ENCODE measurements at regions not wholly inside any gene's neighbourhood (a gene's known extent, or its start where the extent isn't known, plus 50 kb on each side); places are given as distances from the start of the nearest gene placed in this dataset.

DNA sequence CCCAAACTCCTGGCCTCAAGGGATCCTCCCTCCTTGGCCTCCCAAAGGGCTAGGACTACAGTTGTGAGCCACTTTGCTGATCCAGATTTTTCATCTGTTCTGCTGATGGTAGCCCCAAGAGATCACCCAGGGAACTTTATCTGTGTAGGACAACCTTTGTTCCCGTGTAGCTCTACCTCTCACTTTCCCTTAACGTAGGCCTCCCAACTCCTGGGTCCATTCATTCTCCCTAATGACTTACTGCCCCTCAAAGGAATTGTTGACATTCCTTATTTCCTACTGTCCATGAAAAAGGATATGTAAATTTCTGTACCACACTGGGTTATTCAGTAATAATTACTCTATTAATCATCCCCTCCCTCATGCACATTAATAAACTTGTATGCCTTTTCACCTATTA is 51.0 kb upstream of the PHF24 start:
- H3K4me3 ChIP-seq (ENCODE audit: control insufficient read depth, low read depth, low read length): no peak overlapping the region
- DNase-seq (ENCODE audit: low read depth): no peak
- TF ChIP-seq, protein P1, sequence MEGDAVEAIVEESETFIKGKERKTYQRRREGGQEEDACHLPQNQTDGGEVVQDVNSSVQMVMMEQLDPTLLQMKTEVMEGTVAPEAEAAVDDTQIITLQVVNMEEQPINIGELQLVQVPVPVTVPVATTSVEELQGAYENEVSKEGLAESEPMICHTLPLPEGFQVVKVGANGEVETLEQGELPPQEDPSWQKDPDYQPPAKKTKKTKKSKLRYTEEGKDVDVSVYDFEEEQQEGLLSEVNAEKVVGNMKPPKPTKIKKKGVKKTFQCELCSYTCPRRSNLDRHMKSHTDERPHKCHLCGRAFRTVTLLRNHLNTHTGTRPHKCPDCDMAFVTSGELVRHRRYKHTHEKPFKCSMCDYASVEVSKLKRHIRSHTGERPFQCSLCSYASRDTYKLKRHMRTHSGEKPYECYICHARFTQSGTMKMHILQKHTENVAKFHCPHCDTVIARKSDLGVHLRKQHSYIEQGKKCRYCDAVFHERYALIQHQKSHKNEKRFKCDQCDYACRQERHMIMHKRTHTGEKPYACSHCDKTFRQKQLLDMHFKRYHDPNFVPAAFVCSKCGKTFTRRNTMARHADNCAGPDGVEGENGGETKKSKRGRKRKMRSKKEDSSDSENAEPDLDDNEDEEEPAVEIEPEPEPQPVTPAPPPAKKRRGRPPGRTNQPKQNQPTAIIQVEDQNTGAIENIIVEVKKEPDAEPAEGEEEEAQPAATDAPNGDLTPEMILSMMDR (conservative IDR thresholded peaks at IDR 0.05; ENCODE audit: control insufficient read depth, insufficient read depth, low read depth, low read length): no peak

DNA sequence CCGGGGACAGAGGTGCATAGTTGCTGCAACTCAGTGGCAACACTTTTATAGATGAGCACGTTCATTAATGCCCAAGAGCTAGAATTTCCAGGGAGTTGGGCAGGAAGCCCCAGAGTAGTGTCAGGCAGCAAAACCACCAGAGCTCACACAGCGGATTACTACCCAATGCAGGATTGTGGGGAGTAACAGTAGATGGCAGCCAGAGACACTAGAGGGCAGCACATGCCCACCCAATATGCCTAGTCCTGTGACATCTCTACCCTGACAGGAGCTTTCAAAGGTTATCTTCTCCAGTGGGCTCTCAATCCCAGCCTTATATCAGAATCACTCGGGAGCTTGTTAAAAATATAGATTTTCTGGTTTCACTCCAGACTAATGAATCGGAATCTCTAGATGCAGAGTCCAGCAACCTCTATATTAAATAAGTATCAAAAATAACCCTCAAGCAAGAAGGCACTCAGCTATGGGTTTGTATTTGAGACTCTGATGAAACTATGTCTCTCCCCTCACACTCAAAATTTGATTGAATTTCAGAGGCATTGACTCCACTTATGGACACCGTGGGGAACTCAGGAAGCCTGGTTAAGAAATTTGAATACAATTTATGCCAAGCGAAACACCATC is 58.4 kb upstream of the PHF24 start:
- TF ChIP-seq, protein P1 (conservative IDR thresholded peaks at IDR 0.05; ENCODE audit: control insufficient read depth, insufficient read depth, low read depth, low read length): peak; percentile 89
- no peak overlapping the region for H3K4me3 ChIP-seq (ENCODE audit: control insufficient read depth, low read depth, low read length)
- peak; percentile 74 for DNase-seq (ENCODE audit: low read depth)

DNA sequence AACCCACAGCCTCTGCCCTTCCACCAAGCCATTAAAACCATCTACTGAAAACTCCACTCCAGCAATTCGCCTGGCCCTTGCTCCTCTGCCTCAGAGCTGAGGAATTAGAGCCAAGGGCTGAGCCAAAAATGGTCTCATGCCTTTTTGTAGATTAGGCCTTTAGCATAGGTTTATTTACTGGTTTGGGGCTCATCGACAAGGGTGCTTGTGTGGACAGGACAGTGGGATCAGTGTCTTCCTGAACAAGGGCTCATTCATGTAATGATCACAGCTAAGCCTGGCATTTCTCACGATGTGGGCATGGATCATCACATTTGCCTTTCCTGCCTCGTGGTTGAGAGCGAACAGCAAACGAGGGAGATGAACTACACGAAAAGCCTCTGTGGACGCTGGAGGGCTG is 59.2 kb upstream of the PHF24 start:
- DNase-seq (ENCODE audit: low read depth): no peak
- TF ChIP-seq, protein P1 (conservative IDR thresholded peaks at IDR 0.05; ENCODE audit: control insufficient read depth, insufficient read depth, low read depth, low read length): no peak
- no peak overlapping the region for H3K4me3 ChIP-seq (ENCODE audit: control insufficient read depth, low read depth, low read length)

DNA sequence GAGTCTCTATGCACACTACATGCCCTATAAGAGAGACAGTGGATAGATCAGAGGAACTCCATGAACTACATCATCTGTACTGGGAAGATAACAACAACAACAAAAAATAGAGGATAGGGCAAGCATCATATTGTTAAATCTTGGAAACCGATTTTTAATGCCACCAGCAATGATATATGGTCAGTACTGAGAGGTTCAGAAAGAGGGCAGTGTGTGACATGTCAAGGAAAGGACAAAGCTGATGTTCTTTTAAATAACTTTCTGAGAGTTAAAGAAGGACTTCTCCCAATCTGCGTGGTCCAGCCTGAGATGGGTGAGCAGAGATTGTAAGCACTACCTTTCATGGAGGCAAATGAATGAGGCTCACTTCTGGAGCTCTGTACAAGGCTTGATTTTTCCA is 62.0 kb upstream of the PHF24 start:
- TF ChIP-seq, protein P1 (conservative IDR thresholded peaks at IDR 0.05; ENCODE audit: control insufficient read depth, insufficient read depth, low read depth, low read length): peak; percentile 2
- H3K4me3 ChIP-seq (ENCODE audit: control insufficient read depth, low read depth, low read length): no peak overlapping the region
- DNase-seq (ENCODE audit: low read depth): no peak

DNA sequence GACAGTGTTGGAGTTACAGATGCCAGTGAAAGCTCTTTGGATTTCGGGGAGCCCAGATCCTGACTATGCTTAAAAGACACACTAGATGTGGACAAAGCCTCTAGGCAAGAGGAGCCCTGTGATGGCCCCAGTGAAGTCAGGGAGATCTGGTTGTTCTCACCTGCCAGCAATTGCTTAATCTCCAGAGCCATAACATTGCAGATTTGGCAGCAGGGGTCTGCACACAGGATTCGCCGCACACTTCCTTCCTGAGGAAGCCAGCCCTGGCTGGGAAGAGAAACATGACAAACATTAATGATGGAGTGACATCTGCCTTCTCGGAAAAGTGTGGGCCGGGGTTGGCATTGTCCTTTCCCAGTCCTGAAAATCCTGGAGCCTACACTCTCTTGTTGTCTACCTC is 65.2 kb upstream of the PHF24 start:
- no peak for DNase-seq (ENCODE audit: low read depth)
- TF ChIP-seq, protein P1 (conservative IDR thresholded peaks at IDR 0.05; ENCODE audit: control insufficient read depth, insufficient read depth, low read depth, low read length): no peak

DNA sequence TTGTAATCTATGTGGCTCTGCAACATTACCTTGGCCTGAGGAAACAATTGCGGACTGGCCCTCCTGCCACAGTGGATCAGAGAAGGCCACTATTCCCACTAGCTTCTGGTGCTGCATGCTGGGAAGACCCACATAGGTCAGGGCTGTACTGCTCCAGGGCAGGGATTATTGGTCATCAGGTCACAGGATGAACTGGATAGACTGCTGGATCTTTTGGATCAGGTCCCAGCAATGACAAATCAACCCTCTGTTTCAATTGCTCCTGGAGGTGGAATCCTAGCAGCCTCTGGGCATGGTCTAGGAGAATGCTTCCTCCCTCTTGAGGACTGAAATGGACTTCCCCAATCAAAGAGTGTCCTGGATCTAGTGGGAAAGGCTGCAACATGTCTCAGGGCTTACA is 66.7 kb upstream of the PHF24 start:
- TF ChIP-seq, protein P1 (conservative IDR thresholded peaks at IDR 0.05; ENCODE audit: control insufficient read depth, insufficient read depth, low read depth, low read length): no peak
- DNase-seq (ENCODE audit: low read depth): peak; percentile 32
- H3K4me3 ChIP-seq (ENCODE audit: control insufficient read depth, low read depth, low read length): no peak overlapping the region

More for the DNA sequence above, 65.2 kb upstream of the PHF24 start:
- H3K4me3 ChIP-seq (ENCODE audit: control insufficient read depth, low read depth, low read length): no peak overlapping the region

DNA sequence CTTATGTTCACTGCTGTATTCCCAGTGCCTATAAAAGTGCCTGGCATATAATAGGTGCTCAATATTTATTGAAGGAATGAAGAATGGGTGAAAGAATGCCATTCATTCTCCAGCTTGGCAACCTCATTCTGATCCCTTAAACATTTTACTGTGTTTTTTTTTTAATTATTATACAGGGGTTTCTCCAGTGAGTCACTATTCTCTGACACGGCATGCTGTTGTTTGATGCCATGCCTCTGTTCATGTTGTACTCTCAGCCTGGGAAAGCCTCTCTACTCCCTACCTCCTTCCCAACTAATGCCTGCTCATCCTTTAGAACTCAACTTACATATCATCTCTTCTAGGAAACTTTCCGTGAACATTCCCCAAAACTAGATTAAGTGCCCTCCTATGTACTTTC is 70.2 kb upstream of the PHF24 start:
- DNase-seq (ENCODE audit: low read depth): no peak
- H3K4me3 ChIP-seq (ENCODE audit: control insufficient read depth, low read depth, low read length): no peak overlapping the region
- TF ChIP-seq, protein P1 (conservative IDR thresholded peaks at IDR 0.05; ENCODE audit: control insufficient read depth, insufficient read depth, low read depth, low read length): no peak
